Stimulated activated naive CD8-positive, alpha-beta T cell treated with anti-CD3 and anti-CD28 coated beads, Interleukin-15, amount 100 ng/mL, for 72 hours (primary cell): ENCODE measurements at regions not wholly inside any gene's neighbourhood (a gene's known extent, or its start where the extent isn't known, plus 50 kb on each side); places are given as distances from the start of the nearest gene placed in this dataset.
A peak's percentile ranks its signal among the peaks of the same experiment; 100 is the strongest.

Experiments used
- ATAC-seq: fragments of 150-1000 bp; cut with Tn5 transposase; 2 replicates; pipeline ENCODE4 v1.10.0; 2021; ENCODE audit warnings: mild to moderate bottlenecking, moderate library complexity
- DNase-seq, 2 donors: peaks; one replicate each; pipeline ENCODE4 v3.0.0; 2021 to 2022
- H3K27ac Mint-ChIP-seq, 2 donors: one replicate each; pipeline ENCODE4 v1.8.0; 2022; ENCODE audit warnings: mild to moderate bottlenecking in 2 of 2, mixed read lengths in 2 of 2, moderate library complexity in 2 of 2
- H3K27me3 Mint-ChIP-seq: one replicate; pipeline ENCODE4 v1.8.0; 2022; ENCODE audit warnings: mixed read lengths
- H3K4me1 Mint-ChIP-seq: one replicate; pipeline ENCODE4 v1.8.0; 2022; ENCODE audit warnings: mild to moderate bottlenecking, mixed read lengths
- H3K4me3 Mint-ChIP-seq, 2 donors: one replicate each; pipeline ENCODE4 v1.8.0; 2022; ENCODE audit warnings: mild to moderate bottlenecking in 2 of 2, mixed read lengths in 2 of 2, moderate library complexity in 1 of 2
- H3K9me3 Mint-ChIP-seq, 2 donors: one replicate each; pipeline ENCODE4 v1.8.0; 2022; ENCODE audit warnings: mixed read lengths in 2 of 2

DNA sequence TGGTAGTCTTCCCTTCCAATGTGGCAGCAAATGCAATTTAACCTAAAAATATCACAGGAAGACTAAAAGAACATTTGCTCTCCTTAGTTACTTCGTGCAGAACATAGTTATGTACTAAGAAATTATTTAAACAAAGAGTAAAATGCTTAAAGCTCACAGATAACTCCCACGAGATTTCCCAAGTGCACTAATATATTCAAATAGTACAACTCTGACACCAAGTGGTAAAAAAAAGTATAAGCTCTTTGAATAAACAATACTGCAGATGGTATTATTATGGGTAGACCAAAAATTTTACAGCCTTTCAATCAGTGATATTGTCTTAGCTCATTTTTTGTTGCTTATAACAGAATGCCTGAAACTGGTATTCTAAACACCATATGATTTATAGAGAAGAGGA, 52.8 kb upstream of the FILIP1 start:
- ATAC-seq (no peak), DNase-seq (no peak)
- no peak overlapping the region for H3K4me3 Mint-ChIP-seq
- no peak overlapping the region for H3K27ac Mint-ChIP-seq
- peaks cover 9% of the 10 kb centered on the region for H3K4me1 Mint-ChIP-seq
- no peaks in the 10 kb centered on the region for H3K9me3 Mint-ChIP-seq
- peaks cover 9% of the 10 kb centered on the region for H3K27me3 Mint-ChIP-seq

DNA sequence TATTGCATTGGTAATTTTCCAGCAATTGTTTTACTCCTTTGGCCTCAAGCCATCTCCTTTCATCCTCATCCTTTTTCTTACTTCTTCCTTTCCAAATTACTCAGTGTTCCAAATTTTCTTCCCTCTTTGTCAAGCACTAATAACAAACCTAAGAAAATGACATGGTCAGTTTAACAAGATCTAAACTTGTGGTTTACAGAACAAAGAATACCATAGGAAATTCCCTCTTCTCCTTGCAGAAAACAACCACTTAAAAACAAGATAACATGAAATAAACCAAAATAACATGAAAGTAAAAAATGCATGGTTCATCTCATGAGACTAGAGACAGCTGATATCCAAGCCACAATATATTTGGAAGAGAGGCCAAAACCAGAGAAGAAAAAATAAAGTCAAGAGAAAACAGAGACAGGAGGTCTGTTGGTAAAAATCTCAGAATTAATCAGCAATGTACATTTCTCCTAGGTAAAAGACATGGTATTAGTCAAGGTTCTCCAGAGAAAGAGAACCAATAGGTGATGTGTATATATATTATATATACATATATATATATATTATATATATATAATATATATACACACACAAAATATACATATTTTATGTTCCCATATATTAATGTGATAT, 51.0 kb upstream of the SENP6 start:
- Mint-ChIP-seq H3K27me3 (no peaks in the 10 kb centered on the region), H3K4me3 (no peak overlapping the region), H3K4me1 (peaks cover 14% of the 10 kb centered on the region), H3K27ac (no peak overlapping the region), H3K9me3 (no peaks in the 10 kb centered on the region)
- ATAC-seq (peak; percentile 46), DNase-seq (no peak)

DNA sequence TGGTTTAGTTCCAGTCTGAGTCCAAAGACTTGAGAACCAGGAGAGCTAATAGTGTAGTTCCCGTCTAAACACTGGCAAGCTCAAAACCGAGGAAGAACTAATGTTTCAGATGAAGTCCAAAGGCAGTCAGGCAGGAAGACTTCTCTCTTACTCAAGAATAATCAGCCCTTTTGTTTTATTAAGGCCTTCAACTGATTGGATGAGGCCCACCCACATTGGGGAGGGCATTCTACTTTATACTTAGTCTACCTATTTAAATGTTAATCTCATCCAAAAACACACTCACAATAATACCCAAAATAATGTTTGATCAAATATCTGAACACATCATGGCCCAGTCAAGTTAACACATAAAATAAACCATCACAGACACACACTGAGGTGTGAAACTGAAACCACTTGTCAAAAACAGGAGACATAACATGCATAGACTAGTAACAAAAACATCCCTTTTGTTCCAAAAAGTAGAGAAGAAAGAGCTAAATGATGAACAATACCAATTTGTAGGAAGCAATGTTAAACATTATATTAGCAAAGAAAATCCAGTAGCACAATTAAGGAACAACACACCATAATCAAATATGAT, 50.2 kb upstream of the SENP6 start:
- peak; percentile 64 for ATAC-seq
- Mint-ChIP-seq H3K27ac (no peak overlapping the region), H3K4me1 (peaks cover 14% of the 10 kb centered on the region), H3K27me3 (no peaks in the 10 kb centered on the region), H3K9me3 (no peaks in the 10 kb centered on the region), H3K4me3 (peak overlapping the region in 1 of 2 donors; percentile 8)
- no peak for DNase-seq
